ENCODE measurements at regions not wholly inside any gene's neighbourhood (a gene's known extent, or its start where the extent isn't known, plus 50 kb on each side); places are given as distances from the start of the nearest gene placed in this dataset.

DNA sequence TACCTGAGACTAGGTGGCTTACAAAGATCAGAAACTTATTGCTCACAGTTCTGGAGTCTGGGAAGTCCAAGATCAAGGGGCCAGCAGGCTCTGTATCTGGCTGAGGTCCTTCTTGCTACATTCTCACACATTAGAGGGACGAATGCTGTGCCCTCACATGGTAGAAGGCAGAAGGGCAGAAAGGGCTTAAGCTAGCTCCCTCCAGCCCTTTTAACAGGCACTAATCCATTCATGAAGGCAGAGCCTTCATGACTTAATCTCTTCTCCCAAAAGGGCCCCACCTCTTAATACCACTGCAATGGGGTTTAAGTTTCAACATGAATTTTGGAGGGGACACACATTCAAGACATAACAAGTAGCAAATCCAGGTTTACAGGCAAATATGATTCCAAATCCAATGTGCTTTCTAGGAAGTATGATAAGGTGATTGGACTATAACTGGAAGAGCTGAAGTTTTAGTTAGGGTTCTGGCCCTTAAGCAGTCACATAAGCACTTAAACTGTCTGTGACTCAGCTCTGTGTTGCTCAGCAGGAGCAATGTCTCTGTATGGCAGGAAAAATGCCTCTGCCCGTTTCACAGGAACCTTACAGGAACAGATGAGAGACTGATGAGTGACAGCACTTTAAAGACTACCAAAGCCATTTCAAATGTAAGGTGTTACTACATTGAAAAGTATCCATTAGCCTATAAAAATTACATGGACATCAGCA lies 119.6 kb upstream of the PTPRM start (continued):
- TF ChIP-seq EZH2phosphoT487 (IDR thresholded peaks at IDR 0.05; ENCODE audit: borderline replicate concordance) (no peak), SP1 (IDR thresholded peaks at IDR 0.05; ENCODE audit: low read depth) (no peak), SRF (IDR thresholded peaks at IDR 0.05; ENCODE audit: low read depth) (no peak), POLR2A (IDR thresholded peaks at IDR 0.05; ENCODE audit: borderline replicate concordance, extremely low read depth, insufficient read depth, insufficient read length) (no peak), EGR1 (IDR thresholded peaks at IDR 0.05; ENCODE audit: low read depth) (no peak)
- TF ChIP-seq, protein P1, sequence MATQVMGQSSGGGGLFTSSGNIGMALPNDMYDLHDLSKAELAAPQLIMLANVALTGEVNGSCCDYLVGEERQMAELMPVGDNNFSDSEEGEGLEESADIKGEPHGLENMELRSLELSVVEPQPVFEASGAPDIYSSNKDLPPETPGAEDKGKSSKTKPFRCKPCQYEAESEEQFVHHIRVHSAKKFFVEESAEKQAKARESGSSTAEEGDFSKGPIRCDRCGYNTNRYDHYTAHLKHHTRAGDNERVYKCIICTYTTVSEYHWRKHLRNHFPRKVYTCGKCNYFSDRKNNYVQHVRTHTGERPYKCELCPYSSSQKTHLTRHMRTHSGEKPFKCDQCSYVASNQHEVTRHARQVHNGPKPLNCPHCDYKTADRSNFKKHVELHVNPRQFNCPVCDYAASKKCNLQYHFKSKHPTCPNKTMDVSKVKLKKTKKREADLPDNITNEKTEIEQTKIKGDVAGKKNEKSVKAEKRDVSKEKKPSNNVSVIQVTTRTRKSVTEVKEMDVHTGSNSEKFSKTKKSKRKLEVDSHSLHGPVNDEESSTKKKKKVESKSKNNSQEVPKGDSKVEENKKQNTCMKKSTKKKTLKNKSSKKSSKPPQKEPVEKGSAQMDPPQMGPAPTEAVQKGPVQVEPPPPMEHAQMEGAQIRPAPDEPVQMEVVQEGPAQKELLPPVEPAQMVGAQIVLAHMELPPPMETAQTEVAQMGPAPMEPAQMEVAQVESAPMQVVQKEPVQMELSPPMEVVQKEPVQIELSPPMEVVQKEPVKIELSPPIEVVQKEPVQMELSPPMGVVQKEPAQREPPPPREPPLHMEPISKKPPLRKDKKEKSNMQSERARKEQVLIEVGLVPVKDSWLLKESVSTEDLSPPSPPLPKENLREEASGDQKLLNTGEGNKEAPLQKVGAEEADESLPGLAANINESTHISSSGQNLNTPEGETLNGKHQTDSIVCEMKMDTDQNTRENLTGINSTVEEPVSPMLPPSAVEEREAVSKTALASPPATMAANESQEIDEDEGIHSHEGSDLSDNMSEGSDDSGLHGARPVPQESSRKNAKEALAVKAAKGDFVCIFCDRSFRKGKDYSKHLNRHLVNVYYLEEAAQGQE (IDR thresholded peaks at IDR 0.05; ENCODE audit: low read depth) = no peak
- TF ChIP-seq, protein P2, sequence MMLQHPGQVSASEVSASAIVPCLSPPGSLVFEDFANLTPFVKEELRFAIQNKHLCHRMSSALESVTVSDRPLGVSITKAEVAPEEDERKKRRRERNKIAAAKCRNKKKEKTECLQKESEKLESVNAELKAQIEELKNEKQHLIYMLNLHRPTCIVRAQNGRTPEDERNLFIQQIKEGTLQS (IDR thresholded peaks at IDR 0.05) = no peak

DNA sequence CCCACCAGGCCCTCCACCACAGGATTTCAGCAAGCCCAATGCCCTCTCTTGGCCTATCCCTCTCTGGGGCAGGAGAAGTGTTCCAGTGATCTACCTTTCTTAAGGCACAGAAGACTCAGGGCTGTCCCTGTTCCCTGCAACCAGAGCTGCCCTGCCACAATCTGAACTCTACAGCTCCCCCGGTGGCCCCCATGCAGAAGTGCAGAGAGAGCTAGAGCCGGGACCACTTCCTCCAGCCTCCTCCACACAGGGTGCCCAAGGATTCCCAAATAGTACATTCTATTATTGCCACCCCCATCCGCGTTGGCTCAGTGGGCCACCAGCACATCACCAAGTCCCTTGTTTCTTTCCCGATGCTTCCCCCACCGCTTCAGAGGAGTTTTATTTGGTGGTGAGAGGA lies 114.8 kb upstream of the PTPRM start:
- TF ChIP-seq, protein P3, sequence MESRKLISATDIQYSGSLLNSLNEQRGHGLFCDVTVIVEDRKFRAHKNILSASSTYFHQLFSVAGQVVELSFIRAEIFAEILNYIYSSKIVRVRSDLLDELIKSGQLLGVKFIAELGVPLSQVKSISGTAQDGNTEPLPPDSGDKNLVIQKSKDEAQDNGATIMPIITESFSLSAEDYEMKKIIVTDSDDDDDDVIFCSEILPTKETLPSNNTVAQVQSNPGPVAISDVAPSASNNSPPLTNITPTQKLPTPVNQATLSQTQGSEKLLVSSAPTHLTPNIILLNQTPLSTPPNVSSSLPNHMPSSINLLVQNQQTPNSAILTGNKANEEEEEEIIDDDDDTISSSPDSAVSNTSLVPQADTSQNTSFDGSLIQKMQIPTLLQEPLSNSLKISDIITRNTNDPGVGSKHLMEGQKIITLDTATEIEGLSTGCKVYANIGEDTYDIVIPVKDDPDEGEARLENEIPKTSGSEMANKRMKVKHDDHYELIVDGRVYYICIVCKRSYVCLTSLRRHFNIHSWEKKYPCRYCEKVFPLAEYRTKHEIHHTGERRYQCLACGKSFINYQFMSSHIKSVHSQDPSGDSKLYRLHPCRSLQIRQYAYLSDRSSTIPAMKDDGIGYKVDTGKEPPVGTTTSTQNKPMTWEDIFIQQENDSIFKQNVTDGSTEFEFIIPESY (IDR thresholded peaks at IDR 0.05; ENCODE audit: extremely low read depth, insufficient replicate concordance, low read length) = no peak
- TF ChIP-seq, protein P4, sequence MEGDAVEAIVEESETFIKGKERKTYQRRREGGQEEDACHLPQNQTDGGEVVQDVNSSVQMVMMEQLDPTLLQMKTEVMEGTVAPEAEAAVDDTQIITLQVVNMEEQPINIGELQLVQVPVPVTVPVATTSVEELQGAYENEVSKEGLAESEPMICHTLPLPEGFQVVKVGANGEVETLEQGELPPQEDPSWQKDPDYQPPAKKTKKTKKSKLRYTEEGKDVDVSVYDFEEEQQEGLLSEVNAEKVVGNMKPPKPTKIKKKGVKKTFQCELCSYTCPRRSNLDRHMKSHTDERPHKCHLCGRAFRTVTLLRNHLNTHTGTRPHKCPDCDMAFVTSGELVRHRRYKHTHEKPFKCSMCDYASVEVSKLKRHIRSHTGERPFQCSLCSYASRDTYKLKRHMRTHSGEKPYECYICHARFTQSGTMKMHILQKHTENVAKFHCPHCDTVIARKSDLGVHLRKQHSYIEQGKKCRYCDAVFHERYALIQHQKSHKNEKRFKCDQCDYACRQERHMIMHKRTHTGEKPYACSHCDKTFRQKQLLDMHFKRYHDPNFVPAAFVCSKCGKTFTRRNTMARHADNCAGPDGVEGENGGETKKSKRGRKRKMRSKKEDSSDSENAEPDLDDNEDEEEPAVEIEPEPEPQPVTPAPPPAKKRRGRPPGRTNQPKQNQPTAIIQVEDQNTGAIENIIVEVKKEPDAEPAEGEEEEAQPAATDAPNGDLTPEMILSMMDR (IDR thresholded peaks at IDR 0.05 in 2 of 3, conservative IDR thresholded peaks at IDR 0.05 in 1 of 3; ENCODE audit: borderline replicate concordance in 1 of 3, insufficient read depth in 1 of 3, low read depth in 2 of 3, low read length in 2 of 3) = peak in 2 of 3 experiments; percentile 56 to 57; a peak in 4 of 6 replicates
- Histone ChIP-seq H3K27ac (ENCODE audit: low read depth, low read length) (no peak overlapping the region), H2AFZ (ENCODE audit: low read depth, low read length, poor library complexity, severe bottlenecking) (no peak overlapping the region), H4K20me1 (ENCODE audit: insufficient read depth) (no peaks in the 10 kb centered on the region), H3K79me2 (ENCODE audit: insufficient read depth, low read length) (no peaks in the 10 kb centered on the region), H3K4me1 (ENCODE audit: control insufficient read depth in 1 of 2, insufficient read depth in 2 of 2, low read length in 2 of 2) (no peaks in the 10 kb centered on the region), H3K4me2 (ENCODE audit: low read length) (no peak overlapping the region), H3K9ac (ENCODE audit: low read length) (no peak overlapping the region), H3K36me3 (ENCODE audit: control insufficient read depth in 1 of 2, insufficient read depth in 2 of 2, low read length in 2 of 2) (no peaks in the 10 kb centered on the region), H3K9me2 (ENCODE audit: insufficient read depth) (no peaks in the 10 kb centered on the region), H3K27me3 (ENCODE audit: insufficient read depth, low read length) (no peaks in the 10 kb centered on the region), H3K4me3 (replicated peaks in 1 of 2; ENCODE audit: low read depth in 1 of 2, low read length in 2 of 2) (no peak overlapping the region), H3K9me3 (ENCODE audit: control insufficient read depth in 1 of 2, insufficient read depth in 1 of 2, low read depth in 1 of 2, low read length in 2 of 2) (peaks cover 0 to 10% of the 10 kb centered on the region in 2 experiments; a peak in 1 of 4 replicates)
- ChIA-PET POLR2A (no interaction called here), CTCF (interaction anchor here (0.6 to 1.1 kb wide), 3 partner anchors 9 to 21 kb away, joined by 3 to 5 read pairs (median 3); no protein-coding TSS in a partner anchor), RAD21 (ENCODE audit: low non-redundant PET in 1 of 2, low total read pairs in 2 of 2, uncharacterized antibody in 2 of 2, unreplicated experiment in 2 of 2) (no interaction called here)
- BruUV-seq (replicated peaks) = no TSS peak
- ATAC-seq (peak; percentile 78; the same call in 1 of the 2 replicates), DNase-seq (ENCODE audit: low read depth, low spot score) (peak; percentile 1)
- intact Hi-C loops (cut with micrococcal nuclease) = no loop called here

Data from HCT116 (cell line).